AG04449 (cell line): ENCODE measurements at regions not wholly inside any gene's neighbourhood (a gene's known extent, or its start where the extent isn't known, plus 50 kb on each side); places are given as distances from the start of the nearest gene placed in this dataset.

Source experiments
- CTCF ChIA-PET: fragments of 350-600 bp; formaldehyde crosslinking; extraction: SDS; loops from one replicate; lab custom pipeline; 2021; ENCODE audit warnings: antibody characterized with exemption; lab: Yijun Ruan, JAX
- POLR2A ChIA-PET: fragments of 400-600, 350-600 bp; formaldehyde crosslinking; extraction: SDS; loops from one replicate; lab custom pipeline; 2020; ENCODE audit warnings: antibody characterized with exemption, inconsistent platforms; lab: Yijun Ruan, JAX
- DNase-seq: peaks from one replicate; pipeline ENCODE4 v3.0.0-alpha.2; 2010; ENCODE audit warnings: low read depth, low spot score
- H3K4me3 ChIP-seq: 2 replicates; pipeline ENCODE4 v1.5.1; 2011; ENCODE audit warnings: low read depth, mild to moderate bottlenecking, control low read depth, low read length
- TF ChIP-seq, protein P1 (sequence below): IDR thresholded peaks from one replicate; pipeline ENCODE4 v1.5.1; 2011; ENCODE audit warnings: mild to moderate bottlenecking, moderate library complexity, low read length, control low read depth, inconsistent platforms; ENCODE audit not compliant: insufficient read depth; ENCODE audit errors: missing control alignments

DNA sequence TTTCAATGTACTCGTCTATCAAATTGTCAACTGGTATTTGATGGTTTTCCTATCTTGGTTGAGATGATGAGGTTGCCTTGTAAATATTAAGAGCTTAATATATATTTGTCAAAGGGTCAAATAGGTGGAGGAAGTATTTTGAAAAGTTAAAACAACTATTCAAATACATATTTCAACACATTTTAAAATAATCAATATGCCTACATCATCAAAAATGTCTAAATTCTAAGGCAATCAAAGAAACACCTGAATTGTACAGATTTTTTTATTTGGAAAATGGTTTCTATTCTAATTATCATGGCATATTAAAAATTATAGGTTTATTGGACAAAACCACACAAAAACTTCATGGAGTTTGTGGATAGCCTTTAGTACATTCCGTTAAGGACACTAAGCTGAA is 461.4 kb upstream of the ONECUT1 start:
- no peak overlapping the region for H3K4me3 ChIP-seq
- TF ChIP-seq, protein P1, sequence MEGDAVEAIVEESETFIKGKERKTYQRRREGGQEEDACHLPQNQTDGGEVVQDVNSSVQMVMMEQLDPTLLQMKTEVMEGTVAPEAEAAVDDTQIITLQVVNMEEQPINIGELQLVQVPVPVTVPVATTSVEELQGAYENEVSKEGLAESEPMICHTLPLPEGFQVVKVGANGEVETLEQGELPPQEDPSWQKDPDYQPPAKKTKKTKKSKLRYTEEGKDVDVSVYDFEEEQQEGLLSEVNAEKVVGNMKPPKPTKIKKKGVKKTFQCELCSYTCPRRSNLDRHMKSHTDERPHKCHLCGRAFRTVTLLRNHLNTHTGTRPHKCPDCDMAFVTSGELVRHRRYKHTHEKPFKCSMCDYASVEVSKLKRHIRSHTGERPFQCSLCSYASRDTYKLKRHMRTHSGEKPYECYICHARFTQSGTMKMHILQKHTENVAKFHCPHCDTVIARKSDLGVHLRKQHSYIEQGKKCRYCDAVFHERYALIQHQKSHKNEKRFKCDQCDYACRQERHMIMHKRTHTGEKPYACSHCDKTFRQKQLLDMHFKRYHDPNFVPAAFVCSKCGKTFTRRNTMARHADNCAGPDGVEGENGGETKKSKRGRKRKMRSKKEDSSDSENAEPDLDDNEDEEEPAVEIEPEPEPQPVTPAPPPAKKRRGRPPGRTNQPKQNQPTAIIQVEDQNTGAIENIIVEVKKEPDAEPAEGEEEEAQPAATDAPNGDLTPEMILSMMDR, result no peak
- no peak for DNase-seq
- ChIA-PET CTCF (no interaction called here), POLR2A (no interaction called here)

DNA sequence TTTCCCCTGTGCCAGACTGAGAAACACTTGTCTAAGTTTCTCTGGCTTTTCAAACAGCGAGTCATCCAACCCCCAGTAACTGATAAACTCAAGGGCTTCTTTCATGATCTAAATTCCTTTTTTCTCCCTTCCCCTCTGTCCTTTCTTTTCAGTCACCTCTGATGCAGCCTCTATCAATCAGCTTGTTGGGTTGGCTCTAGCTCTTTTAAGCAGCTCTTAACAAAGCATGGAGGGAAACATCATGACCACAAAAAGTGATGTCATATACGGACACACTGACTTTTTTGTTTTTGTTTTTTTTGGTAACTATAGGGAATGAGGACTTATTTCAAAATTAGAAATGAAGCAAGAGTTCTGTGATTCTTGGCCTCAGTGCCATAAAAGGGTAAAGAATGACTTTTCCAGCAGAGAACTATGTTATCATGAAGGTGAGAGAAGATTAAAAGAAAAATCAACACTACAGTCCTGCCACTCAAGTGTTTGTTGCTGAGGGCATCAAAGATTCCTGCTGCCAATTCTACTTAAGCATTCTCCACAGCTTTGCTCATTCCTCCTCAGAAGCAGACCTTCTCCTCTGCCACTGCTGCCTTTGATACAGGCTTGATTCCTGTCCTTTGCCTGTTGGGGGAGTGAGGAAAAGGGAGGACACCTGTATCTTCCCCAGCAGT is 457.0 kb upstream of the ONECUT1 start:
- no peak for DNase-seq
- TF ChIP-seq, protein P1, result no peak
- POLR2A ChIA-PET, result no interaction called here
- CTCF ChIA-PET, result no interaction called here
- H3K4me3 ChIP-seq, result no peak overlapping the region

DNA sequence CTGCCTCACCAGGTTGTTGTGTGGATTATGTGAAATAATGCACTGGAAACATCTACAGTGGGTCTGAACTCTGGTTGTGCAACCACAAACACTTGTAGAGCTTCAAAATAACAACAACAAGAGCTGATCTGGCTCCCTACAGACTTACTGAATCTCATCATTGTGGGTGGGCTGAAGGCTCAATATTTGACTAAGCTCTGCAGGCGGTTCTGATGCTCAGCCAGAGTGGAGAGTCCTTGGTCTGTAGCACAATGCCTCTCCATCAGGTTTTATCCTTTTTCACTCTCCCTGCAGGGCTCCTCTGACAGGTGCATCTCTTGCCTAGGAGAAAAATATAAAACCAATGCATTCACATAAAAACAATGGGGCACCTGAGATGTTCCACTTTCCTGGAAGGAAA is 456.3 kb upstream of the ONECUT1 start:
- DNase-seq, result no peak
- TF ChIP-seq, protein P1, result no peak
- ChIA-PET CTCF (no interaction called here), POLR2A (no interaction called here)
- H3K4me3 ChIP-seq, result no peak overlapping the region

DNA sequence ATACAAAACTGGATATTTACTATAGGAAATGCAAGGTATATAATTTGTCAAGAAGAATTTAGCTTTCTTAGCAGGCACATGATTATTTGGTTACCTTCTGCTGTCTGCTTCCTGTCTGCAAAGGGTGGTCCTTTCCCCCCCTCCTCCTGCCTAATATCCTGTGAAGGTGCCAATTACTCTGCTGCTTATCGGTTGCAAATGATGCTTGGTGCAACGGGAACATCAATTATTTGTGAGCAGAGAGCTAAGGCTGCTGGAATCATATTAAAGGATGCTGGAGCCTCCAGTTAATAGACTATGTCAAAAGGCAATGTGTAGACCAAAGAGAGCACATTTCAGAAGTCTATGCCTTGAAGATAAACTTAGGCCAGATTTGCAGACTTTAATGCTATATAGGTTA is 443.7 kb upstream of the ONECUT1 start:
- H3K4me3 ChIP-seq, result no peak overlapping the region
- CTCF ChIA-PET, result no interaction called here
- TF ChIP-seq, protein P1, result no peak
- POLR2A ChIA-PET, result no interaction called here
- no peak for DNase-seq

DNA sequence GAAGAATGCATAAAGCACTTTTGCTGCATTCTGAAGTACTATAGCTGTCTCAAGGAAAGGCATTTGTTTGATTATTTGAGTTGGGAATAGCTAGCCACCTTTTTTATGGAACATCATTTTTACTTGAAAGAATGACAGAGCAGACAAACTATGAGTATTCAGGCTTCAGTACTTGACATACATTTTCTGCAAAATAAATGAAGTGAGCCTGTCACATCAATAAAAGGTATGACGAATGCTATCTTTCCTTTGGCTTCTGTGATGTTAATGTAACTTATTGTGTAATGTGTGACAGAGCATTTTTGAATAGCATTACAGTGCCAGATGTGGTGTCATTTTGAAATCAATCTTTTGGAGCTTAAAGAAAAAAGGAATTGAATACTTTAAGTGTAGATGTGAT is 440.3 kb upstream of the ONECUT1 start:
- DNase-seq, result no peak
- TF ChIP-seq, protein P1, result no peak
- POLR2A ChIA-PET, result no interaction called here
- CTCF ChIA-PET, result no interaction called here
- H3K4me3 ChIP-seq, result no peak overlapping the region

DNA sequence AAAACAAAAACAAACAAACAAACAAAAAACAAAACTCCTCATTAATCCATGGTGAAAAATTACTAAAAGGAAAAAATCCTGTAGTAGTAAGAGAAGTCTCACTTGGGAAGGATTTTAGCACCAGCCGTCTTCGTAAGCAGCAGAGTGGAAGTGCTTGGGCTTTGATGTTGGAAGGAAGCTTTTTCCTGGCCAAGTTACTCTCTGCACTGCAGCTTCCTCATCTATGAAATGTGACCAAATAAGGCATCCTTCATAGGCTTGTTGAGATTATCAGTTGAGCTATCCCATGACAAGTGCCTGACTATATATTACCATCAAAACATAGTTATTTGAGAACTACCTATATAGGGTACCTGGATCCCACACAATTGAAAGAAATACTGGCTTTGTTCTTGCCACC is 436.4 kb upstream of the ONECUT1 start:
- ChIA-PET POLR2A (no interaction called here), CTCF (no interaction called here)
- H3K4me3 ChIP-seq, result no peak overlapping the region
- no peak for DNase-seq
- TF ChIP-seq, protein P1, result no peak
